ENCODE measurements at regions not wholly inside any gene's neighbourhood (a gene's known extent, or its start where the extent isn't known, plus 50 kb on each side); places are given as distances from the start of the nearest gene placed in this dataset.

- TF ChIP-seq OSR1 (CRISPR knock-in tag; IDR thresholded peaks at IDR 0.05) (no peak), ISL1 (CRISPR knock-in tag; IDR thresholded peaks at IDR 0.05) (no peak), ZFP3 (CRISPR knock-in tag; IDR thresholded peaks at IDR 0.05) (no peak), PPARA (CRISPR knock-in tag; IDR thresholded peaks at IDR 0.05; ENCODE audit: borderline replicate concordance) (no peak), CSDC2 (CRISPR knock-in tag; IDR thresholded peaks at IDR 0.05) (no peak), POU6F1 (CRISPR knock-in tag; IDR thresholded peaks at IDR 0.05; ENCODE audit: borderline replicate concordance, low read depth) (no peak), GLIS3 (CRISPR knock-in tag; IDR thresholded peaks at IDR 0.05) (no peak), ZNF565 (CRISPR knock-in tag; conservative IDR thresholded peaks at IDR 0.05; ENCODE audit: low read depth) (no peak), ZFP30 (CRISPR knock-in tag; IDR thresholded peaks at IDR 0.05) (no peak), PATZ1 (CRISPR knock-in tag; IDR thresholded peaks at IDR 0.05; ENCODE audit: borderline replicate concordance) (no peak), TOX (CRISPR knock-in tag; IDR thresholded peaks at IDR 0.05; ENCODE audit: borderline replicate concordance) (no peak), TCF4 (CRISPR knock-in tag; IDR thresholded peaks at IDR 0.05; ENCODE audit: borderline replicate concordance) (no peak), BACH2 (CRISPR knock-in tag; IDR thresholded peaks at IDR 0.05; ENCODE audit: borderline replicate concordance) (no peak), ZC3H10 (CRISPR knock-in tag; IDR thresholded peaks at IDR 0.05) (no peak)
- no peak for ATAC-seq
Observed at GRCh38 chr16:50466170-50466569, 82.0 kb upstream of the NKD1 start.

- no peak for TF ChIP-seq OSR1 (CRISPR knock-in tag; IDR thresholded peaks at IDR 0.05)
- TF ChIP-seq ISL1 (CRISPR knock-in tag; IDR thresholded peaks at IDR 0.05): no peak
- no peak for TF ChIP-seq ZC3H10 (CRISPR knock-in tag; IDR thresholded peaks at IDR 0.05)
- TF ChIP-seq ESRRG (CRISPR knock-in tag; IDR thresholded peaks at IDR 0.05): no peak
- no peak for TF ChIP-seq POU6F1 (CRISPR knock-in tag; IDR thresholded peaks at IDR 0.05; ENCODE audit: borderline replicate concordance, low read depth)
- no peak for TF ChIP-seq TSHZ2 (CRISPR knock-in tag; IDR thresholded peaks at IDR 0.05)
- no peak for TF ChIP-seq TCF4 (CRISPR knock-in tag; IDR thresholded peaks at IDR 0.05; ENCODE audit: borderline replicate concordance)
- TF ChIP-seq ZNF70 (CRISPR knock-in tag; IDR thresholded peaks at IDR 0.05): no peak
- TF ChIP-seq CREB5 (CRISPR knock-in tag; IDR thresholded peaks at IDR 0.05; ENCODE audit: low read depth): no peak
- no peak for TF ChIP-seq ARNTL (CRISPR knock-in tag; IDR thresholded peaks at IDR 0.05; ENCODE audit: borderline replicate concordance, low read depth)
- TF ChIP-seq ZFP3 (CRISPR knock-in tag; IDR thresholded peaks at IDR 0.05): no peak
- TF ChIP-seq TOX (CRISPR knock-in tag; IDR thresholded peaks at IDR 0.05; ENCODE audit: borderline replicate concordance): no peak
- no peak for TF ChIP-seq GLIS3 (CRISPR knock-in tag; IDR thresholded peaks at IDR 0.05)
- TF ChIP-seq SNAI2 (CRISPR knock-in tag; IDR thresholded peaks at IDR 0.05): no peak
- TF ChIP-seq RARB (CRISPR knock-in tag; IDR thresholded peaks at IDR 0.05): no peak
- ATAC-seq: no peak
Observed at GRCh38 chr16:50464325-50465290, 83.6 kb upstream of the NKD1 start.
